ENCODE measurements at regions not wholly inside any gene's neighbourhood (a gene's known extent, or its start where the extent isn't known, plus 50 kb on each side); places are given as distances from the start of the nearest gene placed in this dataset.

- TF ChIP-seq SIN3A (IDR thresholded peaks at IDR 0.05; ENCODE audit: borderline replicate concordance, insufficient read depth, low read depth, low read length) (no peak), CTCF (IDR thresholded peaks at IDR 0.05) (no peak)
Observed at GRCh38 chr15:35748105-35748504, 202.1 kb upstream of the DPH6 start.

All from Panc1 (cell line).